Type B pancreatic cell (in vitro differentiated cells): ENCODE measurements at regions not wholly inside any gene's neighbourhood (a gene's known extent, or its start where the extent isn't known, plus 50 kb on each side); places are given as distances from the start of the nearest gene placed in this dataset.

ENCODE experiments used
- DNase-seq: peaks from one replicate; pipeline ENCODE4 v3.0.0; 2021; ENCODE audit warnings: mixed read lengths; ENCODE audit not compliant: unreplicated experiment; ENCODE audit errors: extremely low spot score
- H3K27ac Mint-ChIP-seq: 2 replicates; pipeline ENCODE4 v1.8.0; 2021; ENCODE audit warnings: mild to moderate bottlenecking, mixed read lengths
- H3K27me3 Mint-ChIP-seq: 2 replicates; pipeline ENCODE4 v1.8.0; 2021; ENCODE audit warnings: mixed read lengths
- H3K36me3 Mint-ChIP-seq: 2 replicates; pipeline ENCODE4 v1.8.0; 2021; ENCODE audit warnings: mixed read lengths
- H3K4me1 Mint-ChIP-seq: one replicate; pipeline ENCODE4 v1.8.0; 2021; ENCODE audit warnings: mixed read lengths; ENCODE audit not compliant: unreplicated experiment
- H3K4me3 Mint-ChIP-seq: 2 replicates; pipeline ENCODE4 v1.8.0; 2021; ENCODE audit warnings: mild to moderate bottlenecking, mixed read lengths
- H3K9me3 Mint-ChIP-seq: 2 replicates; pipeline ENCODE4 v1.8.0; 2021; ENCODE audit warnings: mixed read lengths
- TF ChIP-seq, protein P1 (sequence below): fragments of 200-600 bp; sonication (generic); conservative IDR thresholded peaks from 2 replicates; pipeline ENCODE4 v1.5.0; 2021; ENCODE audit warnings: antibody characterized with exemption, mild to moderate bottlenecking

DNA sequence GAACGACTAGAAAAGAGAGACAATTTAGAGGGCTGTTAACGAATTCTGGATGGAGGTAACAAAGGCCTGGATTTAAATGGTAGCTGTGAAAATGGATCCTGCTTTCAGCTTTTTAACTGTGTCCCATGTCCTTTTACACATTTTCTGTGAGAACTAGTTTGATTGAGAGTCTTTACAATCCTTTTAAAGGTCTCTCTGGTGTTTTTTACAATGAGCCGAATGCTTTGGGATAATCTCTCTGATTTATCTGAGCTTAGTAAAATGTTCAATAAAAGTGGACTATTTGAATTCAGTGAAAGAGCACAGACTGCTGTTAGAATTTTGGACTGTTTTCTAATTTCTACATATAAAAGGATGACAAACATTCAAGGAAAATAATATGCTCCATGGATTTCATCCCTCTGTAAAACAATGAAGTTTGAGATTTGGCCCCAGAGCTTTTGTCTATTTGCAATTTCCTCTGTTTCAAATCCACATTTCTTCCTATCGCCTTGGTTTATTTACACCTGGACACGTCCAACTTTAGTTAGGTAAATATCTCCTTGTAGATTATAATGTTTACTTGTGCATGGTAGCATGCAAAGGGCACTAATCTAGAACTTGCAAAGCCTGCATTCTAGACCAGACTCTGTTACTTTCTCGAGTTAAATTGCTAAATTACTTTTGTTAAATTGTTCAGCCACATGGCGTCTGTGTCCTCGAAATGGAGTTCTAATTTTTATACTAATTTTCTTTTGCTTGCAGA lies 871.0 kb upstream of the CITED2 start:
- H3K27me3 Mint-ChIP-seq = no peaks in the 10 kb centered on the region
- TF ChIP-seq, protein P1, sequence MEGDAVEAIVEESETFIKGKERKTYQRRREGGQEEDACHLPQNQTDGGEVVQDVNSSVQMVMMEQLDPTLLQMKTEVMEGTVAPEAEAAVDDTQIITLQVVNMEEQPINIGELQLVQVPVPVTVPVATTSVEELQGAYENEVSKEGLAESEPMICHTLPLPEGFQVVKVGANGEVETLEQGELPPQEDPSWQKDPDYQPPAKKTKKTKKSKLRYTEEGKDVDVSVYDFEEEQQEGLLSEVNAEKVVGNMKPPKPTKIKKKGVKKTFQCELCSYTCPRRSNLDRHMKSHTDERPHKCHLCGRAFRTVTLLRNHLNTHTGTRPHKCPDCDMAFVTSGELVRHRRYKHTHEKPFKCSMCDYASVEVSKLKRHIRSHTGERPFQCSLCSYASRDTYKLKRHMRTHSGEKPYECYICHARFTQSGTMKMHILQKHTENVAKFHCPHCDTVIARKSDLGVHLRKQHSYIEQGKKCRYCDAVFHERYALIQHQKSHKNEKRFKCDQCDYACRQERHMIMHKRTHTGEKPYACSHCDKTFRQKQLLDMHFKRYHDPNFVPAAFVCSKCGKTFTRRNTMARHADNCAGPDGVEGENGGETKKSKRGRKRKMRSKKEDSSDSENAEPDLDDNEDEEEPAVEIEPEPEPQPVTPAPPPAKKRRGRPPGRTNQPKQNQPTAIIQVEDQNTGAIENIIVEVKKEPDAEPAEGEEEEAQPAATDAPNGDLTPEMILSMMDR = no peak
- no peak overlapping the region for H3K27ac Mint-ChIP-seq
- H3K36me3 Mint-ChIP-seq = no peaks in the 10 kb centered on the region
- DNase-seq = no peak
- no peak overlapping the region for H3K4me3 Mint-ChIP-seq
- no peaks in the 10 kb centered on the region for H3K9me3 Mint-ChIP-seq
- H3K4me1 Mint-ChIP-seq = no peaks in the 10 kb centered on the region

DNA sequence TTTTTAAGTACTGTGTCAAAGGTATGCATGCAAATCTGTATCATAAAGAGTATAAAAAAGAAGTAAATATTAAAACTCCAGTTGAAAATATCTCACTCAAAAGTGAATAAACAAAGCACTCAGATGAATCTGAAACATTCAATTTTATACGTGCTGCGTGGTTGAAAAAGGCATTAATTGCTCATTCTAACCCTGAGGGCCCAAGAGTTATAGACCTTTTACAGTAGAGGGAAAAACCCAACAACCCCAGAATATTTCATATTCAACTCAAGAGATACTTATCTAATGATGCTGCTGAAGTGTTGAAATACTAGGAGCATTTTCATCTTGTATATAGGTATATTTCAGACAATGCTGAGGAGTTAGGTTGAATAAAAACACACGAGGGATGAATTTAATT lies 862.8 kb upstream of the CITED2 start:
- Mint-ChIP-seq H3K27ac (no peak overlapping the region), H3K4me3 (no peak overlapping the region), H3K27me3 (no peaks in the 10 kb centered on the region), H3K9me3 (peaks cover 5% of the 10 kb centered on the region), H3K36me3 (no peaks in the 10 kb centered on the region), H3K4me1 (no peaks in the 10 kb centered on the region)
- DNase-seq = no peak
- TF ChIP-seq, protein P1 = no peak

DNA sequence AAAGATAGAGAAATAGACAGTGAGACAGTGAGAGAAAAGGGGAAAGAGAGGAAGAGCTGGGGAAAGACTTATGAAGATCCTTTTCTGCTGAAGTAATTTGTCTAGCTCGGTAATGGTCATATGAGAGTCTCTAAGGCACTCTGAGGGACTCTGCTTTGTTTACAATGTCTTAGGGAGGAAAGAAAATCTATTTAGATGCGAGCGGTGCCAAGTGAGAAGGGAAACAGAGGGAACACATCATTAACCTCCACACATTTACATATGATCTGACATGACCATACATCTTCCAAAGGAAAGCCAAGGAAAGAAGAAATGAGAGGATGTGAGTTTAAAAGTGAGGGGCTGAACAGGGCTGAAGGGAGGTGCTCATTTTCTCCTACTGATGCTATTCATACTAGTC lies 862.3 kb upstream of the CITED2 start:
- H3K27me3 Mint-ChIP-seq = no peaks in the 10 kb centered on the region
- no peak overlapping the region for H3K27ac Mint-ChIP-seq
- DNase-seq = no peak
- no peaks in the 10 kb centered on the region for H3K36me3 Mint-ChIP-seq
- H3K9me3 Mint-ChIP-seq = peaks cover 5% of the 10 kb centered on the region
- H3K4me1 Mint-ChIP-seq = no peaks in the 10 kb centered on the region
- no peak overlapping the region for H3K4me3 Mint-ChIP-seq
- TF ChIP-seq, protein P1 = no peak

DNA sequence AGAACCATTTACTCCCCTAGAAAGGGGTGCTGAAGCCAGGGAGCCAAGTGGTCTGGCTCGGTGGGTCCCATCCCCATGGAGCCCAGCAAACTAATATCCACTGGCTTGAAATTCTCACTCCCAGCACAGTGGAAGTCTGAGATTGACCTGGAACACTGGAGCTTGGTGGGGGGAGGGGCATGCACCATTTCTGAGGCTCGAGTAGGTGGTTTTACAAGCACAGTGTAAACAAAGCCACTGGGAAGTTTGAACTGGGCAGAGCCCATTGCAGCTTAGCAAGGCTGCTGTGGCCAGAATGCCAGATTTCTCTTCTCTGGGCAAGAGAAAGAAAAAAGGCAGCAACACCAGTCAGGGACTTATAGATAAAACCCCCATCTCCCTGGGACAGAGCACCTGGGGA lies 855.8 kb upstream of the CITED2 start:
- Mint-ChIP-seq H3K36me3 (no peaks in the 10 kb centered on the region), H3K4me1 (no peaks in the 10 kb centered on the region), H3K27me3 (no peaks in the 10 kb centered on the region), H3K4me3 (no peak overlapping the region), H3K27ac (no peak overlapping the region), H3K9me3 (peaks cover 17% of the 10 kb centered on the region)
- TF ChIP-seq, protein P1 = no peak
- no peak for DNase-seq

DNA sequence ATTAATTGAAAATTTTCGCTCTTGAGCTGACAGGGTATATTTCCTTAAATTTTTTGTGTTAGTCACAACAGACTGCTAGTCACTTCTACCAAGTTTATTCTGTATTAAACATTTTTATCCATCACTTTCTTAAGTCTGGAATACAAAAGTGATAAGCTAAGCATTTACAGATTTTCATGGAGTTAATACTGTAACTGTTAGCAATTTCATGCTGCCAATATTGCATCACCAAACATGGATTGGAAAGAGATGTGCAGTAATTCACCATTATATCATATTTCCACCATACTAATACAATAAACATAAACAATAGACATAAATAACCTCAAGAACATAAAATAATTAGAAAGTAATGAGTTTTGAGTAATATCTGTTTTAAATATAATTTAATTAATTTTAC lies 854.0 kb upstream of the CITED2 start:
- no peak overlapping the region for H3K27ac Mint-ChIP-seq
- H3K9me3 Mint-ChIP-seq = peaks cover 17% of the 10 kb centered on the region
- no peaks in the 10 kb centered on the region for H3K4me1 Mint-ChIP-seq
- DNase-seq = no peak
- no peak overlapping the region for H3K4me3 Mint-ChIP-seq
- no peaks in the 10 kb centered on the region for H3K27me3 Mint-ChIP-seq
- H3K36me3 Mint-ChIP-seq = no peaks in the 10 kb centered on the region
- TF ChIP-seq, protein P1 = no peak

DNA sequence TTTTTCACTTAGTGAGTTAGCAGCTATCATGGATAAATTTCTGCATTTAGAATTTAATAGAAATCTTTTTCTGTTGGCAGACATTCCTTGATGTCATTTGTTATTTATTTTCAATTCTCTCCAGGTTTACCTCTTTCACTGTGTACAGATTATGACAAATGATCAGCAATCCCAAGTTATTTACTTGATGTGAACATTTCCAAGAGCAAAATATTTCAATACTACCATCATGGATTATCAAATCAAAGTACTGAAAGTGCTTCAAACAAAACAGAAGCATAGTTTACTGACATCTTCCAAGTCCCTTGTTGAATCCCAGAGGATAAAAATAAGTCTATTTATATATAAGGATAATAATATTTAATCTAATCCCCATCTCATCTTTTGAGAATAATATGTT lies 852.2 kb upstream of the CITED2 start:
- Mint-ChIP-seq H3K27me3 (no peaks in the 10 kb centered on the region), H3K9me3 (peaks cover 12% of the 10 kb centered on the region)
- TF ChIP-seq, protein P1 = no peak

More for the DNA sequence above, 852.2 kb upstream of the CITED2 start:
- no peak for DNase-seq
- no peaks in the 10 kb centered on the region for H3K4me1 Mint-ChIP-seq
- H3K36me3 Mint-ChIP-seq = no peaks in the 10 kb centered on the region
- no peak overlapping the region for H3K4me3 Mint-ChIP-seq
- H3K27ac Mint-ChIP-seq = no peak overlapping the region
